ENCODE measurements at regions not wholly inside any gene's neighbourhood (a gene's known extent, or its start where the extent isn't known, plus 50 kb on each side); places are given as distances from the start of the nearest gene placed in this dataset.

DNA sequence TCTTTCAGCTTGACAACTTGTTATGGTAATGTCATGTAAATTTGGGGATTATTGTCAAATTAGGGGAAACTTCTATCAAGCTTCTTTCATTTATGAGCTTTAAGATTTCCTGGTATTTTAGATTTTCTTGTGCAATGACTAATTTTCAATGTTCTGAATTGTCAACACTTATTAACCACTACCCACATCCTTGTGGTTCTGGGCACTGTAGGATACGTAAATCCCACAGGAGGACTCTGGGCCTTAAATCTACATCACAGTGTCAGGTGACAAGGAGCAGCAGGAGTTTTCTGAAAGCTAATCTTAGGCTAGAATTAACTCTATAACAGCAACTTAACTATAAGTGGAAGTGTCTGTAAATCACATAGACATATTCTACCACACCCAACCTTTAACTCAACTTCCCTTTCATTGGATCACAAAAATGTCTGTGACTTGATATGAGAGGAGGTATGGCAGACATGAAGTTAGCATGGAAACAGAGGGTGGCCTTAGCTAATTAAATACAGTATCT is 397.7 kb downstream of the HLX start:
- no peak overlapping the region for H3K27ac ChIP-seq (ENCODE audit: insufficient read depth, low read depth, low read length)
- dilution Hi-C loops (cut with MboI; ENCODE audit: extremely low pct_ligation_motif_present, low sequenced_read_pairs): no loop called here
- FAIRE-seq: no peak

DNA sequence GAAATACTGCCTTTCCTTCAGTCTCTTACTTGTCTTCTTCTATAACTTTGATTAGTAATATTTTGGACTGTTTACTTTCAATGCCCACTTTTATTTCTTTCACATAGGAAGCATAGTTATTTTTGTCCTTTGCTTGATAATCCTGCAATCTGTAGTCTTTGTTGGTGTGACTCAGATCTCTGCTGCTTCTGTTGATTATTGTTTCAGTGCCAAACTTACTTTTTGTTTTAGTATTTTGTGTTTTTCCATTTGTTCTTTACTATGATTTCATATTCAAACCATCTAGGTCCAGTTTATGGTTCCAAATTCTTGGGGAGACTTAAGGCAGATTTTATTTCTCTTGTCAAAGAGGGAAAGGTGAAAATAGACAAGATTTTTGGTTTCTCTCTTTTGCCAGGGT is 399.9 kb downstream of the HLX start:
- Histone ChIP-seq H3K4me2 (ENCODE audit: insufficient read depth, low read length) (no peak overlapping the region), H3K9me1 (replicated peaks; ENCODE audit: control insufficient read depth, extremely low read depth, insufficient read depth, low read length) (no peaks in the 10 kb centered on the region), H3K4me1 (ENCODE audit: control insufficient read depth, extremely low read depth, insufficient read depth, low read length) (no peaks in the 10 kb centered on the region), H3K79me2 (ENCODE audit: control insufficient read depth, insufficient read depth, low read length) (no peaks in the 10 kb centered on the region), H3K27me3 (ENCODE audit: control insufficient read depth in 2 of 2, insufficient read depth in 2 of 2, low read length in 2 of 2) (peaks cover 0 to 1% of the 10 kb centered on the region in 2 experiments), H3K27ac (ENCODE audit: insufficient read depth, low read depth, low read length) (no peak overlapping the region), H2AFZ (ENCODE audit: low read depth, low read length) (no peak overlapping the region), H3K9ac (replicated peaks; ENCODE audit: extremely low read depth, insufficient read depth, low read length) (no peak overlapping the region), H4K20me1 (replicated peaks; ENCODE audit: control insufficient read depth, extremely low read depth, insufficient read depth, low read length) (no peaks in the 10 kb centered on the region), H3K9me3 (replicated peaks; ENCODE audit: control insufficient read depth, insufficient read depth, low read length) (no peaks in the 10 kb centered on the region), H3K4me3 (replicated peaks in 1 of 3; ENCODE audit: insufficient read depth in 1 of 3, low read depth in 1 of 3, low read length in 3 of 3) (no peak overlapping the region), H3K36me3 (ENCODE audit: control insufficient read depth in 2 of 2, extremely low read depth in 1 of 2, insufficient read depth in 2 of 2, low read length in 2 of 2) (no peaks in the 10 kb centered on the region)
- dilution Hi-C loops (cut with MboI; ENCODE audit: extremely low pct_ligation_motif_present, low sequenced_read_pairs) (no loop called here), intact Hi-C loops (cut with micrococcal nuclease) (no loop called here)
- no peak for TF ChIP-seq EZH2 (IDR thresholded peaks at IDR 0.05; ENCODE audit: borderline replicate concordance, low read depth, low read length, severe bottlenecking)
- TF ChIP-seq FOS (IDR thresholded peaks at IDR 0.05; ENCODE audit: borderline replicate concordance, insufficient read depth, low read length): no peak
- TF ChIP-seq MYC (IDR thresholded peaks at IDR 0.05; ENCODE audit: low read depth, low read length): no peak
- TF ChIP-seq POLR2A (IDR thresholded peaks at IDR 0.05; ENCODE audit: low read depth, low read length): no peak
- no peak for TF ChIP-seq POLR2AphosphoS5 (IDR thresholded peaks at IDR 0.05; ENCODE audit: insufficient read depth, low read depth, low read length)
- TF ChIP-seq, protein P1, sequence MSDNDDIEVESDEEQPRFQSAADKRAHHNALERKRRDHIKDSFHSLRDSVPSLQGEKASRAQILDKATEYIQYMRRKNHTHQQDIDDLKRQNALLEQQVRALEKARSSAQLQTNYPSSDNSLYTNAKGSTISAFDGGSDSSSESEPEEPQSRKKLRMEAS (IDR thresholded peaks at IDR 0.05; ENCODE audit: insufficient read depth, insufficient read length): no peak
- no peak for TF ChIP-seq JUN (IDR thresholded peaks at IDR 0.05; ENCODE audit: borderline replicate concordance, insufficient read depth, insufficient read length, low read depth)
- TF ChIP-seq, protein P2, sequence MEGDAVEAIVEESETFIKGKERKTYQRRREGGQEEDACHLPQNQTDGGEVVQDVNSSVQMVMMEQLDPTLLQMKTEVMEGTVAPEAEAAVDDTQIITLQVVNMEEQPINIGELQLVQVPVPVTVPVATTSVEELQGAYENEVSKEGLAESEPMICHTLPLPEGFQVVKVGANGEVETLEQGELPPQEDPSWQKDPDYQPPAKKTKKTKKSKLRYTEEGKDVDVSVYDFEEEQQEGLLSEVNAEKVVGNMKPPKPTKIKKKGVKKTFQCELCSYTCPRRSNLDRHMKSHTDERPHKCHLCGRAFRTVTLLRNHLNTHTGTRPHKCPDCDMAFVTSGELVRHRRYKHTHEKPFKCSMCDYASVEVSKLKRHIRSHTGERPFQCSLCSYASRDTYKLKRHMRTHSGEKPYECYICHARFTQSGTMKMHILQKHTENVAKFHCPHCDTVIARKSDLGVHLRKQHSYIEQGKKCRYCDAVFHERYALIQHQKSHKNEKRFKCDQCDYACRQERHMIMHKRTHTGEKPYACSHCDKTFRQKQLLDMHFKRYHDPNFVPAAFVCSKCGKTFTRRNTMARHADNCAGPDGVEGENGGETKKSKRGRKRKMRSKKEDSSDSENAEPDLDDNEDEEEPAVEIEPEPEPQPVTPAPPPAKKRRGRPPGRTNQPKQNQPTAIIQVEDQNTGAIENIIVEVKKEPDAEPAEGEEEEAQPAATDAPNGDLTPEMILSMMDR (IDR thresholded peaks at IDR 0.05; ENCODE audit: extremely low read depth in 1 of 2, insufficient read depth in 1 of 2, low read depth in 1 of 2, low read length in 2 of 2): no peak
- no peak for TF ChIP-seq GATA2 (IDR thresholded peaks at IDR 0.05; ENCODE audit: insufficient read depth, insufficient read length, low read depth, low read length)
- DNase-seq (ENCODE audit: low read depth, low spot score) (no peak), FAIRE-seq (no peak)
- no TSS peak for BruUV-seq (replicated peaks)
- CTCF ChIA-PET: no interaction called here
- POLR2A ChIA-PET: no interaction called here

More for the DNA sequence above, 397.7 kb downstream of the HLX start:
- POLR2A ChIA-PET: no interaction called here
- peaks cover 0 to 2% of the 10 kb centered on the region in 2 experiments for H3K27me3 ChIP-seq (ENCODE audit: control insufficient read depth in 2 of 2, insufficient read depth in 2 of 2, low read length in 2 of 2)
- H3K4me1 ChIP-seq (ENCODE audit: control insufficient read depth, extremely low read depth, insufficient read depth, low read length): no peaks in the 10 kb centered on the region
- H3K9ac ChIP-seq (replicated peaks; ENCODE audit: extremely low read depth, insufficient read depth, low read length): no peak overlapping the region
- no peaks in the 10 kb centered on the region for H4K20me1 ChIP-seq (replicated peaks; ENCODE audit: control insufficient read depth, extremely low read depth, insufficient read depth, low read length)
- no peak overlapping the region for H3K4me2 ChIP-seq (ENCODE audit: insufficient read depth, low read length)
- no peaks in the 10 kb centered on the region for H3K79me2 ChIP-seq (ENCODE audit: control insufficient read depth, insufficient read depth, low read length)
- BruUV-seq (replicated peaks): no TSS peak
- CTCF ChIA-PET: interaction anchor here (0.5 to 2.9 kb wide), 3 partner anchors 13 to 806 kb away, joined by 3 to 19 read pairs (median 7); no protein-coding TSS in a partner anchor
- no peak overlapping the region for H2AFZ ChIP-seq (ENCODE audit: low read depth, low read length)
- no peak for DNase-seq (ENCODE audit: low read depth, low spot score)
- H3K9me3 ChIP-seq (replicated peaks; ENCODE audit: control insufficient read depth, insufficient read depth, low read length): no peaks in the 10 kb centered on the region
- H3K36me3 ChIP-seq (ENCODE audit: control insufficient read depth in 2 of 2, extremely low read depth in 1 of 2, insufficient read depth in 2 of 2, low read length in 2 of 2): no peaks in the 10 kb centered on the region
- H3K4me3 ChIP-seq (replicated peaks in 1 of 3; ENCODE audit: insufficient read depth in 1 of 3, low read depth in 1 of 3, low read length in 3 of 3): no peak overlapping the region
- TF ChIP-seq, protein P1 (IDR thresholded peaks at IDR 0.05; ENCODE audit: insufficient read depth, insufficient read length): no peak
- TF ChIP-seq EZH2 (IDR thresholded peaks at IDR 0.05; ENCODE audit: borderline replicate concordance, low read depth, low read length, severe bottlenecking) (no peak), GATA2 (IDR thresholded peaks at IDR 0.05; ENCODE audit: insufficient read depth, insufficient read length, low read depth, low read length) (no peak)
- TF ChIP-seq, protein P2 (IDR thresholded peaks at IDR 0.05; ENCODE audit: extremely low read depth in 1 of 2, insufficient read depth in 1 of 2, low read depth in 1 of 2, low read length in 2 of 2): no peak
- intact Hi-C loops (cut with micrococcal nuclease): no loop called here
- H3K9me1 ChIP-seq (replicated peaks; ENCODE audit: control insufficient read depth, extremely low read depth, insufficient read depth, low read length): no peaks in the 10 kb centered on the region
